Spleen (tissue), 11 donors: ENCODE measurements at regions not wholly inside any gene's neighbourhood (a gene's known extent, or its start where the extent isn't known, plus 50 kb on each side); places are given as distances from the start of the nearest gene placed in this dataset.
A peak's percentile ranks its signal among the peaks of the same experiment; 100 is the strongest.

ENCODE experiments used
- DNase-seq: peaks from one replicate; pipeline ENCODE4 v3.0.0-alpha.2; 2020
- H3K27ac ChIP-seq, 8 donors: fragments of 200-600 bp; sonication (generic) in 7 of 8; 1 replicate in 4 of 8; 2 replicates in 4 of 8; pipeline versions ENCODE4 v1.5.0 to v1.8.0; 2016 to 2021; ENCODE audit warnings: inconsistent platforms in 4 of 8, mild to moderate bottlenecking in 4 of 8, moderate library complexity in 1 of 8
- H3K27me3 ChIP-seq, 7 donors: fragments of 200-600 bp; sonication (generic) in 6 of 7; replicated peaks in 1 of 7; 1 replicate in 4 of 7; 2 replicates in 3 of 7; pipeline versions ENCODE4 v1.5.0 to v1.8.0; 2016 to 2021; ENCODE audit warnings: inconsistent platforms in 3 of 7, mild to moderate bottlenecking in 1 of 7
- H3K36me3 ChIP-seq, 6 donors: fragments of 200-600 bp; sonication (generic) in 5 of 6; 1 replicate in 4 of 6; 2 replicates in 2 of 6; pipeline versions ENCODE4 v1.5.0 to v1.8.0; 2016 to 2021; ENCODE audit warnings: inconsistent platforms in 2 of 6
- H3K4me1 ChIP-seq, 6 donors: fragments of 200-600 bp; sonication (generic) in 5 of 6; 1 replicate in 3 of 6; 2 replicates in 3 of 6; pipeline versions ENCODE4 v1.5.0 to v1.8.0; 2016 to 2021; ENCODE audit warnings: inconsistent platforms in 3 of 6
- H3K4me3 ChIP-seq, 8 donors: fragments of 200-600 bp; sonication (generic) in 7 of 8; 1 replicate in 4 of 8; 2 replicates in 4 of 8; pipeline versions ENCODE4 v1.5.0 to v1.8.0; 2016 to 2021; ENCODE audit warnings: inconsistent platforms in 4 of 8, mild to moderate bottlenecking in 4 of 8, moderate library complexity in 2 of 8
- H3K9me3 ChIP-seq, 8 donors: fragments of 200-600 bp; sonication (generic) in 7 of 8; 1 replicate in 4 of 8; 2 replicates in 4 of 8; pipeline versions ENCODE4 v1.5.0 to v1.8.0; 2016 to 2021; ENCODE audit warnings: inconsistent platforms in 4 of 8
- POLR2A ChIP-seq, 3 donors: fragments of 450-650 bp; IDR thresholded peaks; one replicate each; pipeline ENCODE4 v1.5.1; 2017; ENCODE audit warnings: antibody characterized with exemption in 3 of 3, mild to moderate bottlenecking in 1 of 3
- POLR2AphosphoS5 ChIP-seq, 3 donors: sonication (generic); formaldehyde crosslinking; IDR thresholded peaks; one replicate each; pipeline ENCODE4 v1.5.1; 2017; ENCODE audit warnings: antibody characterized with exemption in 3 of 3
- WGBS, 5 donors: extraction: QIAGEN DNeasy Blood & Tissue Kit in 3 of 5; methylation state at CpG; one replicate each; pipeline versions ENCODE4 v1.1.5 to v1.1.7; 2013 to 2018; 5-methylcytosine and 5-hydroxymethylcytosine counted together
- intact Hi-C: fragments of 100-400 bp; cut with DNase I; formaldehyde crosslinking; loops from one replicate; pipeline ENCODE4 v1.15.0; 2023; ENCODE audit warnings: low total_unique reads
- TF ChIP-seq, protein P1 (sequence below), 11 experiments: fragments of 200-600 bp in 7 of 11; fragments of 450-650 bp in 4 of 11; sonication (generic) in 4 of 11; IDR thresholded peaks in 8 of 11; conservative IDR thresholded peaks in 3 of 11; 1 replicate in 7 of 11; 2 replicates in 4 of 11; pipeline versions ENCODE4 v1.4.0 to v1.8.0; 2016 to 2021; ENCODE audit warnings: antibody characterized with exemption in 11 of 11, inconsistent platforms in 4 of 11, mild to moderate bottlenecking in 1 of 11
- donor health status: healthy with polysubstance abuse.
- donor health status: DM: no; HTN: no; CAD: no; lungs with moderate emphysema.
- donor health status: DM: no; HTN: no; CAD: no.
- donor health status: Bipolar disorder and iron deficiency.
- donor health status: healthy.
- donor health status: DM: no; HTN: no; CAD: no.
- donor health status: DM: yes; HTN: yes; CAD: no.

GRCh38 chr5:56479126-56479525 is 246.0 kb upstream of the ANKRD55 start:
- no peak for DNase-seq
- WGBS, 5 donors = 61 to 89% (median 87%) methylated on average over 3 of the region's 3 CpGs
- peak overlapping the region in 6 of 8 donors; percentile 93 to 98 (median 96) for H3K27ac ChIP-seq
- H3K9me3 ChIP-seq = no peaks in the 10 kb centered on the region
- intact Hi-C loops = no loop called here
- peak overlapping the region in 1 of 8 donors; percentile 73 for H3K4me3 ChIP-seq
- peaks cover 0 to 11% (median 0%) of the 10 kb centered on the region in 7 donors for H3K27me3 ChIP-seq
- H3K36me3 ChIP-seq = no peaks in the 10 kb centered on the region
- TF ChIP-seq POLR2AphosphoS5 (IDR thresholded peaks at IDR 0.05) (no peak), POLR2A (IDR thresholded peaks at IDR 0.05) (no peak)
- TF ChIP-seq, protein P1, sequence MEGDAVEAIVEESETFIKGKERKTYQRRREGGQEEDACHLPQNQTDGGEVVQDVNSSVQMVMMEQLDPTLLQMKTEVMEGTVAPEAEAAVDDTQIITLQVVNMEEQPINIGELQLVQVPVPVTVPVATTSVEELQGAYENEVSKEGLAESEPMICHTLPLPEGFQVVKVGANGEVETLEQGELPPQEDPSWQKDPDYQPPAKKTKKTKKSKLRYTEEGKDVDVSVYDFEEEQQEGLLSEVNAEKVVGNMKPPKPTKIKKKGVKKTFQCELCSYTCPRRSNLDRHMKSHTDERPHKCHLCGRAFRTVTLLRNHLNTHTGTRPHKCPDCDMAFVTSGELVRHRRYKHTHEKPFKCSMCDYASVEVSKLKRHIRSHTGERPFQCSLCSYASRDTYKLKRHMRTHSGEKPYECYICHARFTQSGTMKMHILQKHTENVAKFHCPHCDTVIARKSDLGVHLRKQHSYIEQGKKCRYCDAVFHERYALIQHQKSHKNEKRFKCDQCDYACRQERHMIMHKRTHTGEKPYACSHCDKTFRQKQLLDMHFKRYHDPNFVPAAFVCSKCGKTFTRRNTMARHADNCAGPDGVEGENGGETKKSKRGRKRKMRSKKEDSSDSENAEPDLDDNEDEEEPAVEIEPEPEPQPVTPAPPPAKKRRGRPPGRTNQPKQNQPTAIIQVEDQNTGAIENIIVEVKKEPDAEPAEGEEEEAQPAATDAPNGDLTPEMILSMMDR (IDR thresholded peaks at IDR 0.05 in 8 of 11, conservative IDR thresholded peaks at IDR 0.05 in 3 of 11) = no peak
- peaks cover 10 to 66% (median 46%) of the 10 kb centered on the region in 6 donors for H3K4me1 ChIP-seq

DNA sequence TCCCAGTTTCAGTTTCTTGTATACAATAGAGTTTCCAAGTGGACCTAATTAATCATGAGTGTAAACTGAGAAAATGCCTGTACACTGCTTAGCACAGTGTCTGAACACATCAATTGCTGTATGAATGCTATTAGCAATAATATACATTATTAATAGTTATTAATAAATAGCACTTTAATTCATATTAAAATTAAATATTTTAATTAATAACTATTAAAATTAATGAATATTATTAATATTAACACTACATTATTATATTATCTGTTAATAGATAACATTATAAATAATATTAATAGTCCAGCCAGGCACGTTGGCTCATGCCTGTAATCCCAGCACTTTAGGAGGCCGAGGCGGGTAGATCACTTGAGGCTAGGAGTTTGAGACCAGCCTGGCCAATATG is 244.9 kb upstream of the ANKRD55 start:
- Histone ChIP-seq H3K36me3 (no peaks in the 10 kb centered on the region), H3K4me1 (peaks cover 10 to 63% (median 46%) of the 10 kb centered on the region in 6 donors), H3K4me3 (no peak overlapping the region), H3K27ac (no peak overlapping the region), H3K27me3 (peaks cover 0 to 11% (median 0%) of the 10 kb centered on the region in 7 donors), H3K9me3 (no peaks in the 10 kb centered on the region)
- no peak for DNase-seq
- intact Hi-C loops = no loop called here
- 92 to 99% (median 96%) methylated on average over 3 of the region's 3 CpGs for whole genome bisulfite sequencing, 5 donors
- TF ChIP-seq POLR2A (IDR thresholded peaks at IDR 0.05) = no peak
- TF ChIP-seq, protein P1 (IDR thresholded peaks at IDR 0.05 in 8 of 11, conservative IDR thresholded peaks at IDR 0.05 in 3 of 11) = no peak
- no peak for TF ChIP-seq POLR2AphosphoS5 (IDR thresholded peaks at IDR 0.05)

- Histone ChIP-seq H3K4me3 (no peak overlapping the region), H3K27me3 (peaks cover 0 to 11% (median 0%) of the 10 kb centered on the region in 7 donors), H3K27ac (no peak overlapping the region), H3K9me3 (no peaks in the 10 kb centered on the region), H3K4me1 (peaks cover under 1 to 47% (median 31%) of the 10 kb centered on the region in 6 donors), H3K36me3 (no peaks in the 10 kb centered on the region)
- intact Hi-C loops = no loop called here
- TF ChIP-seq POLR2A (IDR thresholded peaks at IDR 0.05) = no peak
- no peak for TF ChIP-seq POLR2AphosphoS5 (IDR thresholded peaks at IDR 0.05)
- TF ChIP-seq, protein P1 (IDR thresholded peaks at IDR 0.05 in 8 of 11, conservative IDR thresholded peaks at IDR 0.05 in 3 of 11) = no peak
- WGBS, 5 donors = 78 to 92% (median 79%) methylated on average over 5 of the region's 5 CpGs
- DNase-seq = no peak
These were observed 243.3 kb upstream of the ANKRD55 start for GRCh38 chr5:56476487-56476856.

DNA sequence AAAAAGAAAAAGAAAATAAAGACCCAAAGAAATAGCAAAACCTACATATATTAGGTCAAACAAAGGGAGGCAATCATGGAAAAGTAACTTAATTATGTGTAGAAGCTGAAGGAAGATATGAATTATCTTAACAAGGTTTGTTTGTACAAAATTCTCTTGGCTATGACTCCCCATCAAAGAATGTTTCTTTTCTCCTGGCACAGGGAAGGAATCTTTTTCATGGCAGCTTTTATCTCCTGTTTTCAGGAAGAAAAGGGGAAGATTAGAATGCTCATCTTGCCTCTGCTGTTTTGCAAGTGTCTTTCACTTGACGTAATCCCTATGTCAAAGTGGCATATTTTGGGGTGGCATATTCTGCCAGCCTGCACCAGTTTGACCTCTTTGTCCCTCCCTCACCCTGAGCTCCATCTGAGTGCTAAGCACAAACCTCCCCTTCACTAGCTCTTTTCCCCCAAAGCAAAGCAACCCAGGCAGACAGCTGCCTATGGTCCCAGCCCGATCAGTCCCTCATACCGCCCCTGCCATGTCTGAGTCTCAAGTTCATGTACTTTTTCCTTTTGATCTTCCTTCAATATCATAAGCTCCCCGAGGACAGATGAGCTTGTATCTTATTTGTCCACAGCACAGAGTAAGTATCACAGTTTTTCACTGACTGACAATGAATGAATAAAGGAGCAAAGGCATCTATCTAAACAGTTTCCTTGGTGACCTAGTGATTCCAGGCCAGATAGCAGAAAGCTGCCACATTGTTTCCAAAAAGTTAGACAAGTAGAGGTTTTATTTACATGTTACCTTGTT is 242.8 kb upstream of the ANKRD55 start:
- Histone ChIP-seq H3K4me3 (no peak overlapping the region), H3K9me3 (no peaks in the 10 kb centered on the region), H3K27me3 (peaks cover 0 to 7% (median 0%) of the 10 kb centered on the region in 7 donors), H3K4me1 (peaks cover 0 to 42% (median 28%) of the 10 kb centered on the region in 6 donors), H3K27ac (no peak overlapping the region), H3K36me3 (no peaks in the 10 kb centered on the region)
- DNase-seq = no peak
- TF ChIP-seq, protein P1 (IDR thresholded peaks at IDR 0.05 in 8 of 11, conservative IDR thresholded peaks at IDR 0.05 in 3 of 11) = no peak
- TF ChIP-seq POLR2A (IDR thresholded peaks at IDR 0.05) (no peak), POLR2AphosphoS5 (IDR thresholded peaks at IDR 0.05) (no peak)
- intact Hi-C loops = no loop called here
- 76 to 86% (median 78%) methylated on average over 4 of the region's 4 CpGs for WGBS, 5 donors
